Retinal pigment epithelial cell (primary cell): ENCODE measurements at regions not wholly inside any gene's neighbourhood (a gene's known extent, or its start where the extent isn't known, plus 50 kb on each side); places are given as distances from the start of the nearest gene placed in this dataset.

Experiments
- DNase-seq: peaks from one replicate; pipeline ENCODE4 v3.0.0-alpha.2; 2010; ENCODE audit warnings: low read depth
- H3K4me3 ChIP-seq: 2 replicates; pipeline ENCODE4 v1.5.1; 2011; ENCODE audit warnings: mild to moderate bottlenecking, low read length, control low read depth, moderate library complexity
- TF ChIP-seq, protein P1 (sequence below): conservative IDR thresholded peaks from 2 replicates; pipeline ENCODE4 v1.5.1; 2011; ENCODE audit warnings: low read depth, low read length, control low read depth, inconsistent platforms

DNA sequence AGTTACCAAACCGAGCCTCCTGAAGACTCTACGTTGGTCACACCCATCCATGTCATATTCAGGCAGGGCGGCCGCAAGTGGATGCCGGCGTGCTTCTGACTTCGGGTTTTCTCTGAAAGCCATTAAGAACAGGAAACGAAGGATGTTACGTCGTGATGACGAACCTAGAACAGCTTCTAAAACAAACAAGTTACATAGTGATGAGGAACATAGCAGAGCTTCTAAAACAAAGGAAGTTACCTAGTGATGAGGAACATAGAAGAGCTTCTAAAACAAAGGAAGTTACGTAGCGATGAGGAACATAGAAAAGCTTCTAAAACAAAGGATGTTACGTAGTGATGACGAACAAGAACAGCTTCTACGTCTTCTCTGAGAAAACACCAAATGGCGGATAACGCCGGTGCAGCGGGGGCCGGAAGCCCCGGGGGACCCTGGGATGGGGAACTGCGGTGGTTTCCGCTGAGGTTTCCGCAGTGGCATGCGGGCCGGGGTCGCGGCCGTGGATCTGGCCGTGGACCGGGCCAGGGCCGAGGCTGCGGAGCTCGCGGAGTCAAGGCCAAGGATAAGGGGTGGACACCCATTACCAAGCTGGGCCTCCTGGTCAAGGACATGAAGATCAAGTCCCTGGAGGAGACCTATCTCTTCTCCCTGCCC, 141.1 kb downstream of the SOCS6 start:
- TF ChIP-seq, protein P1, sequence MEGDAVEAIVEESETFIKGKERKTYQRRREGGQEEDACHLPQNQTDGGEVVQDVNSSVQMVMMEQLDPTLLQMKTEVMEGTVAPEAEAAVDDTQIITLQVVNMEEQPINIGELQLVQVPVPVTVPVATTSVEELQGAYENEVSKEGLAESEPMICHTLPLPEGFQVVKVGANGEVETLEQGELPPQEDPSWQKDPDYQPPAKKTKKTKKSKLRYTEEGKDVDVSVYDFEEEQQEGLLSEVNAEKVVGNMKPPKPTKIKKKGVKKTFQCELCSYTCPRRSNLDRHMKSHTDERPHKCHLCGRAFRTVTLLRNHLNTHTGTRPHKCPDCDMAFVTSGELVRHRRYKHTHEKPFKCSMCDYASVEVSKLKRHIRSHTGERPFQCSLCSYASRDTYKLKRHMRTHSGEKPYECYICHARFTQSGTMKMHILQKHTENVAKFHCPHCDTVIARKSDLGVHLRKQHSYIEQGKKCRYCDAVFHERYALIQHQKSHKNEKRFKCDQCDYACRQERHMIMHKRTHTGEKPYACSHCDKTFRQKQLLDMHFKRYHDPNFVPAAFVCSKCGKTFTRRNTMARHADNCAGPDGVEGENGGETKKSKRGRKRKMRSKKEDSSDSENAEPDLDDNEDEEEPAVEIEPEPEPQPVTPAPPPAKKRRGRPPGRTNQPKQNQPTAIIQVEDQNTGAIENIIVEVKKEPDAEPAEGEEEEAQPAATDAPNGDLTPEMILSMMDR = no peak
- H3K4me3 ChIP-seq = no peak overlapping the region
- no peak for DNase-seq

GRCh38 chr18:70428439-70428838, 139.6 kb downstream of the SOCS6 start:
- TF ChIP-seq, protein P1 = no peak
- no peak overlapping the region for H3K4me3 ChIP-seq
- DNase-seq = no peak

DNA sequence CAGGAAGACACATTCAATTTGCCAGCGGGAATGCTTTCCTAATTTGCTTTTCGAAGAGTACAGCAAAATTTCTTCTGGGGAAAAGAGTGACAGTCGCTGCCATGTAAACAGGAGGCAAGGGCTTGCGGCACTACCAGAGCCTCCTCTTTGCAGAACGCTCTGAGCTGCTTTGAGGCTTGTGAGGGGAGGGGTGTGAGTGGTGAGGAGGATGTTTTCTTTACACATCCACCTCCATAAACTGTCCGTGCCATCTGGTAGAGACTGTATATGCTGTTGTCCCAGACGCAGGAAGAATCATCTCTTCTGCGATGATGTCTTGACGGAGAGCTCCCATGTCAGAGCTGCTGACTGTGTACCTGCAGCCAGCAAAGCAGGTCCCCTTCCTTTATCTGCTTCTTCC, 138.0 kb downstream of the SOCS6 start:
- DNase-seq = no peak
- no peak overlapping the region for H3K4me3 ChIP-seq
- TF ChIP-seq, protein P1 = no peak

GRCh38 chr18:70425236-70425635, 136.4 kb downstream of the SOCS6 start:
- TF ChIP-seq, protein P1 = no peak
- DNase-seq = no peak
- no peak overlapping the region for H3K4me3 ChIP-seq

DNA sequence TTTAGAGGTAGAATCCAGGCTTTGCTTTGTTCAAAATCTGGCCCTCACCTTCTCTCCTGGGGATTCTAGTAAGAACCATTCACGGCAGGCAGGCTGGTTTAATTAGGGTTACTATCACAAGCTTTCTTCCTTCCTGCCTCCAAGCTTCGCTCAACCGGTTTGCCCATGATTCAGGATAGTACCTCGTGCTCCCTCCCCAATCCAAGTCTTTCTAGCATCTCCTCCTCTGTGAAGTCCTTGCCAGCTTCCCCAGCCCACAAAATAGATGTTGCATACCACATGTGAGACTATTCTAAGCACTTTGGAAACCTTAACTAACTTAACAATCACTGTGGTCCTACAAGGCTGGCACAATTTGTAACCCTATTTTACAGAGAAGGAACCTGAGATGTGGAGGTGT, 135.1 kb downstream of the SOCS6 start:
- TF ChIP-seq, protein P1 = no peak
- no peak for DNase-seq
- no peak overlapping the region for H3K4me3 ChIP-seq

- no peak for DNase-seq
- TF ChIP-seq, protein P1 = no peak
- no peak overlapping the region for H3K4me3 ChIP-seq
These were observed 134.3 kb downstream of the SOCS6 start for GRCh38 chr18:70423120-70423519.

GRCh38 chr18:70422391-70422965, 133.6 kb downstream of the SOCS6 start:
- DNase-seq = no peak
- H3K4me3 ChIP-seq = no peak overlapping the region
- TF ChIP-seq, protein P1 = no peak
